H1 (cell line): ENCODE measurements at regions not wholly inside any gene's neighbourhood (a gene's known extent, or its start where the extent isn't known, plus 50 kb on each side); places are given as distances from the start of the nearest gene placed in this dataset.

Source experiments
- CTBP2 ChIP-seq: IDR thresholded peaks from 2 replicates; pipeline ENCODE4 v1.7.0; 2011; ENCODE audit warnings: borderline replicate concordance, mild to moderate bottlenecking, moderate library complexity, mixed read lengths, low read length; ENCODE audit not compliant: insufficient read depth, insufficient read length
- EP300 ChIP-seq, 2 experiments: IDR thresholded peaks; 1 replicate in 1 of 2; 2 replicates in 1 of 2; pipeline ENCODE4 v1.6.1; 2011 to 2012; ENCODE audit warnings: low read depth in 2 of 2, low read length in 2 of 2, mild to moderate bottlenecking in 2 of 2, borderline replicate concordance in 1 of 2, inconsistent platforms in 1 of 2, moderate library complexity in 1 of 2
- SUZ12 ChIP-seq: fragments of 200-600 bp; sonication (generic); IDR thresholded peaks from 2 replicates; pipeline ENCODE4 v1.6.1; 2012; ENCODE audit warnings: mild to moderate bottlenecking, inconsistent platforms, low read length, moderate library complexity, mixed read lengths

DNA sequence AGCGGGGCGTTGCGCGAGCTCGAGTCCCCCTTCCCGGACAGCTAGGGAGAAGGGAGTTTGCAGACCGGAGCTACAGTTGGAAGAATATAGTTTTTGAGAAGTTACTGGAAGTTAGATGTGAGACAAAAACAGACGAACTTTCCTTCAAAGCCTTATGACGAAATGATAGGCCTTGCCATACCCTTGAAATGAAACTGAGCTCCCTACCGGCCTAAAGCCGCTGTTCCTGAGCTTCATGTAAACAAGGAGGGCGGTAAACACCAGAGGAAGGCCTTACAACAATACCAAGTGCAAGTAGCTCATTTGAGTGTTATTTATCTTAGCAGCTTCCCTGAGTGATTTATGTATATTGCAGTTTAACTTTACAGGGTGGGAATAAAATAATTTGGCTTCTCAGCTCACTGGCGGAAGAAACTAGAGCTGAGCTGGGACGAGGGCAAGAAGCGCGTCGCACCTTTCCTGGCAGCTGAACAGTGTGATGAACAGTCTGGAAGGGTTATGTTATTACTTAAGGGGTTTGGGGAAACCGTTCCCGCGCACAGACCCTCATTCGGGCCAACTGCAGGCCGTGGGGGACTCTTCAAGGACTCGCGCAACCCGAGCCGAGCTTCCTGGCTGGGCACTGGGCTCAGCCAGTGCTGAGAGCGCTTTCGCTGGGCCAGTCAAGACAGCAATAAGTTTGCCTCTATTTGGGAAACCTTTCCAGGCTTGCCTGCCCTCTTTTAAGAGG is 111.2 kb downstream of the KCNRG start (continued):
- TF ChIP-seq CTBP2 (no peak), EP300 (IDR thresholded peaks at IDR 0.05; ENCODE audit: borderline replicate concordance in 1 of 2, low read depth in 2 of 2, low read length in 2 of 2) (no peak), SUZ12 (peak; percentile 78)
